ENCODE measurements at regions not wholly inside any gene's neighbourhood (a gene's known extent, or its start where the extent isn't known, plus 50 kb on each side); places are given as distances from the start of the nearest gene placed in this dataset.

DNA sequence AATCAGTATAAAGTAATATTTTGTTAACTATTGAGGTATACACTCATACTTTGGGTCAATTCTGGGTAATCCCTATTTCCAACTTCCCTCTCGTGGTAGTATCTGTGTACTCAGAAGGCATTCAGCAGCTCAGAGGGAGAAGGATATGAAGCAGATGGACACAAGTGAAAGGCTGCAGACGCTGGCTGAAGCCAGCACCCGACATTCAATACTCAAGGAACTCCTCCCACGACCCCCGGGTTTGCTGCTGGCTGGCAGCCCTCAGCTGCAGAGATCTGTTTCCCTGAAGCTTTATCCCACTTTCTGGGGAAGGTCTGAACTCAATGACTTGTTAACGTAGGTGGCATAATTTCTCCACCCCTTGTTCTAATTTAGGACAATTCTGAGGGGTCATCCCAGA is 847.3 kb upstream of the SOX11 start:
- no peak for DNase-seq (ENCODE audit: low read depth, low spot score)
- TF ChIP-seq POLR2AphosphoS5 (IDR thresholded peaks at IDR 0.05; ENCODE audit: borderline replicate concordance, low read depth, low read length): no peak
- no peak for TF ChIP-seq FOXP2 (optimal IDR thresholded peaks at IDR 0.05; ENCODE audit: control extremely low read depth, extremely low read length, insufficient read depth)
- no peak for TF ChIP-seq EZH2 (IDR thresholded peaks at IDR 0.05)
- no peak overlapping the region for H3K9ac ChIP-seq (ENCODE audit: insufficient read length)
- H3K4me3 ChIP-seq: no peak overlapping the region
- no peak overlapping the region for H3K27ac ChIP-seq
- no peaks in the 10 kb centered on the region for H3K36me3 ChIP-seq (ENCODE audit: insufficient read depth, low read length)
- H3K9me3 ChIP-seq (ENCODE audit: low read depth, low read length): no peaks in the 10 kb centered on the region

- Histone ChIP-seq H3K27ac (no peak overlapping the region), H3K9me3 (ENCODE audit: low read depth, low read length) (no peaks in the 10 kb centered on the region), H3K36me3 (ENCODE audit: insufficient read depth, low read length) (no peaks in the 10 kb centered on the region), H3K9ac (ENCODE audit: insufficient read length) (no peak overlapping the region), H3K4me3 (no peak overlapping the region)
- DNase-seq (ENCODE audit: low read depth, low spot score): no peak
- TF ChIP-seq EZH2 (IDR thresholded peaks at IDR 0.05) (no peak), POLR2AphosphoS5 (IDR thresholded peaks at IDR 0.05; ENCODE audit: borderline replicate concordance, low read depth, low read length) (no peak), FOXP2 (optimal IDR thresholded peaks at IDR 0.05; ENCODE audit: control extremely low read depth, extremely low read length, insufficient read depth) (no peak)
Measured at GRCh38 chr2:4862031-4862430, 830.2 kb upstream of the SOX11 start.

DNA sequence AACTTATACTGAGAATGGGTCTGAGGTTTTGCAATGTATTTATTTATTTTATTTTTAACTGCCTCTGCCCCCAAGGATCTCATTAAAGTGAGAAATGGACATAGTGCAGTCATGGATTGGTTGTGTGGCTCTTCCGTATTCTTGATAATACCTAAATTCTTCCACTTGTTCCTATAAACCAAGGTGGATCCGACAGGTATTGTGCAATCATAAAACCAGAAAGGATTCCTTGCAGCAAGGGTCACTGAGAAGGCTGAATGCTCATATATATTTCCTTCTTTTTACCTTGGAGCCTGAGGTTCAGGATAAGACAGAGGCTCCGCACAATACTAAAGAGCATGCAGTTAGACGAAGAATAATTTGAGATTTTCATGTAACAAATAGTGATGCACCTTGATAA is 826.0 kb upstream of the SOX11 start:
- no peak overlapping the region for H3K4me3 ChIP-seq
- DNase-seq (ENCODE audit: low read depth, low spot score): no peak
- H3K36me3 ChIP-seq (ENCODE audit: insufficient read depth, low read length): no peaks in the 10 kb centered on the region
- H3K9ac ChIP-seq (ENCODE audit: insufficient read length): no peak overlapping the region
- H3K9me3 ChIP-seq (ENCODE audit: low read depth, low read length): no peaks in the 10 kb centered on the region
- TF ChIP-seq POLR2AphosphoS5 (IDR thresholded peaks at IDR 0.05; ENCODE audit: borderline replicate concordance, low read depth, low read length) (no peak), FOXP2 (optimal IDR thresholded peaks at IDR 0.05; ENCODE audit: control extremely low read depth, extremely low read length, insufficient read depth) (no peak), EZH2 (IDR thresholded peaks at IDR 0.05) (no peak)
- H3K27ac ChIP-seq: no peak overlapping the region

- H3K9me3 ChIP-seq (ENCODE audit: low read depth, low read length): no peaks in the 10 kb centered on the region
- no peak for DNase-seq (ENCODE audit: low read depth, low spot score)
Measured at GRCh38 chr2:4868466-4868865, 823.7 kb upstream of the SOX11 start.

DNA sequence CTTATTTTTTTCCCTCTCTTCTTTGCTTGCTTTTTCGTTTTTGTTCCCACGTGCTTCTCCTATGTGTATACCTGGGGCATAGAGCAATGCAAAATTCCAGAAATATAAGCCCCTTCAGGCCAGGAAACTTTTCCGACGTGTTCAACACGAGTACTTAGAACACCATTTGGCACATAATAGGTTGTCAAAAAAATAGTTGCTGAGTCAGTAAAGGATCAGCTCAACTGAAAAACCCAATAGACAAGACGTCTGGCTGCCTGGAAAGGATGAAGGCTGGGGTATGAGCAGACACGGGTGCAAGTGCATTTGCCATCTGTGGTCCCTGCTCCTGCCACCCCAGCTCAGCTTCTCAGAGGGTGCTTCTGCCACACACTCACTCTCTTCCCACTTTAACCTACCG is 823.0 kb upstream of the SOX11 start:
- H3K9ac ChIP-seq (ENCODE audit: insufficient read length): no peak overlapping the region
- no peaks in the 10 kb centered on the region for H3K36me3 ChIP-seq (ENCODE audit: insufficient read depth, low read length)

More at GRCh38 chr2:4868466-4868865, 823.7 kb upstream of the SOX11 start:
- no peak for TF ChIP-seq EZH2 (IDR thresholded peaks at IDR 0.05)
- no peak for TF ChIP-seq FOXP2 (optimal IDR thresholded peaks at IDR 0.05; ENCODE audit: control extremely low read depth, extremely low read length, insufficient read depth)
- TF ChIP-seq POLR2AphosphoS5 (IDR thresholded peaks at IDR 0.05; ENCODE audit: borderline replicate concordance, low read depth, low read length): no peak
- H3K9ac ChIP-seq (ENCODE audit: insufficient read length): no peak overlapping the region
- no peaks in the 10 kb centered on the region for H3K36me3 ChIP-seq (ENCODE audit: insufficient read depth, low read length)
- no peak overlapping the region for H3K27ac ChIP-seq
- H3K4me3 ChIP-seq: no peak overlapping the region

DNA sequence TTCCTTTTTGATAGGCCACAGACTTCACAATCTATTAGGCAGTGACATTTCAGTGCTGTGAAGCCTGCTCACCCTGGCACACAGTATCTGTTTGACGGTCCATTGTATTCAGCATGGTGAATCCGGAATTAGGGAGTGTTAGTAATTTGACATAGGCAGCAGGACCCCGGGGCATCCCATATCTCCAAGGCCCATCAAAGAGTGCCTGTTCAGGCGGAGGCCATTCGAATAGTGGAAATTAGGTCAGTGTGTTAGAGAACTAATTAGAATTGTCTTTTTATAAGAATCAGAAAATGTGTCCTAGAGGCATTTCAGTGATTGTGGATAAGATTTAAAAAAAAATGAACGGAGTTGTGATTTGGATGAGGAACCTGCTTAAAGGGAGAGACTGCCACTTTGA is 818.8 kb upstream of the SOX11 start:
- Histone ChIP-seq H3K9ac (ENCODE audit: insufficient read length) (no peak overlapping the region), H3K4me3 (no peak overlapping the region), H3K27ac (peak overlapping the region; percentile 22; the same call in 1 of the 2 replicates), H3K9me3 (ENCODE audit: low read depth, low read length) (no peaks in the 10 kb centered on the region), H3K36me3 (ENCODE audit: insufficient read depth, low read length) (no peaks in the 10 kb centered on the region)
- TF ChIP-seq EZH2 (IDR thresholded peaks at IDR 0.05) (no peak), POLR2AphosphoS5 (IDR thresholded peaks at IDR 0.05; ENCODE audit: borderline replicate concordance, low read depth, low read length) (no peak), FOXP2 (optimal IDR thresholded peaks at IDR 0.05; ENCODE audit: control extremely low read depth, extremely low read length, insufficient read depth) (no peak)
- no peak for DNase-seq (ENCODE audit: low read depth, low spot score)

More for the DNA sequence above, 823.0 kb upstream of the SOX11 start:
- DNase-seq (ENCODE audit: low read depth, low spot score): no peak
- no peak overlapping the region for H3K4me3 ChIP-seq
- no peak for TF ChIP-seq EZH2 (IDR thresholded peaks at IDR 0.05)
- TF ChIP-seq FOXP2 (optimal IDR thresholded peaks at IDR 0.05; ENCODE audit: control extremely low read depth, extremely low read length, insufficient read depth): no peak
- TF ChIP-seq POLR2AphosphoS5 (IDR thresholded peaks at IDR 0.05; ENCODE audit: borderline replicate concordance, low read depth, low read length): no peak
- H3K9me3 ChIP-seq (ENCODE audit: low read depth, low read length): no peaks in the 10 kb centered on the region
- H3K27ac ChIP-seq: no peak overlapping the region

DNA sequence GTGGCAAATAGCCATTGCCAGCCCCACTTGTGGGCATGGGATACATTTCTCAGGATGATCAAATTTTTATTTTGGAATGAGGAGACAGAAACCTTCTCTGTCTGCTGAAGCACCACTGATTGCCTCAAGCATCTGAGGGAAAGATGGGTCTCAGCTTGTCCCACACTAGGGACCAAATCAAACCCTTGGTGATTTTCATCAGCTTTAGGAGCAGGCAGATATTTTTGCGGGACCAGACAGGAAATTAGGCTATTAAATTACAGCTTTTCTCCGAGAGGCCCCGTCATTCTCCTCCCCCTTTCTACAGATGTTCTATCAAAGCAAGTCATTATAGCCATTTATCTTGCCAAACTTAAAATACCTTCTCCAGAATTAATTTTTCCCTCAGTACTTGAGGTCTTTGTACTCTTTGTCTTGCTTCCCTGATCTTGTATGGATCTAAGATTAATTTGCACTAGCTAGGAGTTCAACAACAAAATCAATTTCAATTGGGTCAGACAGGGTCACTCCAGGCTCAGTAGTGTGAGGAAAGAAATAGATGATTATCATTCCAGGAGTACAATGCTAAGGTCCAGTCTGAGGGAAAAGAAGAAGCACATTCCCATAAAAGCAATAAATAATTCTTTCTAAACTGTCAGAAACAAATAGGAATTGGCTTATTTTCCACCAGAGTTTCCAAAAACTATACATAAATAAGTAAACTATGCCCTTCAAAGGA is 818.1 kb upstream of the SOX11 start:
- peak; percentile 20 for DNase-seq (ENCODE audit: low read depth, low spot score)
- peak overlapping the region; percentile 40; the same call in 1 of the 2 replicates for H3K4me3 ChIP-seq
- peak overlapping the region; percentile 22; the same call in 1 of the 2 replicates for H3K27ac ChIP-seq
- H3K9me3 ChIP-seq (ENCODE audit: low read depth, low read length): no peaks in the 10 kb centered on the region
- TF ChIP-seq EZH2 (IDR thresholded peaks at IDR 0.05) (no peak), POLR2AphosphoS5 (IDR thresholded peaks at IDR 0.05; ENCODE audit: borderline replicate concordance, low read depth, low read length) (no peak), FOXP2 (optimal IDR thresholded peaks at IDR 0.05; ENCODE audit: control extremely low read depth, extremely low read length, insufficient read depth) (no peak)
- H3K36me3 ChIP-seq (ENCODE audit: insufficient read depth, low read length): no peaks in the 10 kb centered on the region
- H3K9ac ChIP-seq (ENCODE audit: insufficient read length): no peak overlapping the region

DNA sequence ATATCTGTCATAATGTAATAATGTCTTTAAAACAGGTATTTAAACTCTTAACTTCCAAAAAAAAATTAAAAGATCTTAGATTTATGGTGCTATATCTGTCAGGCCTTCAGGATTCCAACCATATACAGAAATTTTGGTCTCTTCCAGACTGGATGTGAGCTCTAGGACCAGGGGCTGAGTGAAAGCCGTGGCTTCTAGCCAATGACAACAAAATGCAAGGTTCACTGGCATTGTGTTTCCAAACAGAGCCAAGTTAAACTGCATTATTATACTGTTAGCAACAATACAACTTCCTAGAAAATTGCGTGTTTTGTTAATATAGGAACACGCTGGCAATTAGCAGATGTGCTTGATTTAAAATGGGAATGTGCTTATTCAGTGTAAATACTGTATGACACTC is 809.8 kb upstream of the SOX11 start:
- no peak for DNase-seq (ENCODE audit: low read depth, low spot score)
- Histone ChIP-seq H3K36me3 (ENCODE audit: insufficient read depth, low read length) (no peaks in the 10 kb centered on the region), H3K27ac (no peak overlapping the region), H3K9ac (ENCODE audit: insufficient read length) (no peak overlapping the region), H3K9me3 (ENCODE audit: low read depth, low read length) (no peaks in the 10 kb centered on the region), H3K4me3 (no peak overlapping the region)
- TF ChIP-seq EZH2 (IDR thresholded peaks at IDR 0.05) (no peak), FOXP2 (optimal IDR thresholded peaks at IDR 0.05; ENCODE audit: control extremely low read depth, extremely low read length, insufficient read depth) (no peak), POLR2AphosphoS5 (IDR thresholded peaks at IDR 0.05; ENCODE audit: borderline replicate concordance, low read depth, low read length) (no peak)
